ENCODE measurements at regions not wholly inside any gene's neighbourhood (a gene's known extent, or its start where the extent isn't known, plus 50 kb on each side); places are given as distances from the start of the nearest gene placed in this dataset.

GRCh38 chr9:106449336-106449927 is 413.5 kb upstream of the ZNF462 start:
- DNase-seq (ENCODE audit: low spot score) = no peak
- Histone ChIP-seq H3K27ac (ENCODE audit: low read depth, low read length, poor library complexity, severe bottlenecking) (no peak overlapping the region), H3K4me3 (ENCODE audit: low read depth, low read length, poor library complexity, severe bottlenecking) (no peak overlapping the region), H4K20me1 (ENCODE audit: insufficient read depth, low read length) (no peaks in the 10 kb centered on the region), H3K4me2 (ENCODE audit: low read length) (no peak overlapping the region), H3K9me2 (ENCODE audit: insufficient read depth, low read length) (no peaks in the 10 kb centered on the region), H3K4me1 (ENCODE audit: insufficient read depth, low read length, poor library complexity, severe bottlenecking) (no peaks in the 10 kb centered on the region), H2AFZ (ENCODE audit: low read length) (no peak overlapping the region), H3K36me3 (ENCODE audit: insufficient read depth, low read length) (no peaks in the 10 kb centered on the region), H3K79me2 (ENCODE audit: insufficient read depth, low read depth, low read length) (no peaks in the 10 kb centered on the region), H3K9me3 (ENCODE audit: low read length) (no peaks in the 10 kb centered on the region)
- intact Hi-C loops (cut with micrococcal nuclease; ENCODE audit: unreplicated experiment) = no loop called here
- CTCF ChIA-PET (ENCODE audit: unreplicated experiment) = no interaction called here
- POLR2A ChIA-PET = interaction anchor here (0.7 to 1.0 kb wide), 2 partner anchors 12 to 472 kb away, joined by 3 read pairs; no protein-coding TSS in a partner anchor
- TF ChIP-seq CTCF (conservative IDR thresholded peaks at IDR 0.05; ENCODE audit: low read length) (no peak), EZH2phosphoT487 (IDR thresholded peaks at IDR 0.05; ENCODE audit: borderline replicate concordance, low read depth, low read length) (no peak)
- no TSS peak for BruUV-seq (replicated peaks)

GRCh38 chr9:106450549-106450948 is 412.4 kb upstream of the ZNF462 start:
- no peak overlapping the region for H3K27ac ChIP-seq (ENCODE audit: low read depth, low read length, poor library complexity, severe bottlenecking)
- TF ChIP-seq CTCF (conservative IDR thresholded peaks at IDR 0.05; ENCODE audit: low read length) = no peak
- no peak for TF ChIP-seq EZH2phosphoT487 (IDR thresholded peaks at IDR 0.05; ENCODE audit: borderline replicate concordance, low read depth, low read length)
- no peaks in the 10 kb centered on the region for H3K79me2 ChIP-seq (ENCODE audit: insufficient read depth, low read depth, low read length)
- no peak for DNase-seq (ENCODE audit: low spot score)
- H3K36me3 ChIP-seq (ENCODE audit: insufficient read depth, low read length) = no peaks in the 10 kb centered on the region
- H4K20me1 ChIP-seq (ENCODE audit: insufficient read depth, low read length) = no peaks in the 10 kb centered on the region
- H3K9me2 ChIP-seq (ENCODE audit: insufficient read depth, low read length) = no peaks in the 10 kb centered on the region
- ChIA-PET CTCF (ENCODE audit: unreplicated experiment) (no interaction called here), POLR2A (interaction anchor here (0.7 kb wide), 1 partner anchor 17 kb away, joined by 3 read pairs; no protein-coding TSS in a partner anchor)
- intact Hi-C loops (cut with micrococcal nuclease; ENCODE audit: unreplicated experiment) = no loop called here
- no peak overlapping the region for H2AFZ ChIP-seq (ENCODE audit: low read length)
- H3K4me1 ChIP-seq (ENCODE audit: insufficient read depth, low read length, poor library complexity, severe bottlenecking) = no peaks in the 10 kb centered on the region
- no TSS peak for BruUV-seq (replicated peaks)
- H3K9me3 ChIP-seq (ENCODE audit: low read length) = no peaks in the 10 kb centered on the region
- no peak overlapping the region for H3K4me2 ChIP-seq (ENCODE audit: low read length)
- H3K4me3 ChIP-seq (ENCODE audit: low read depth, low read length, poor library complexity, severe bottlenecking) = no peak overlapping the region

- no peaks in the 10 kb centered on the region for H3K4me1 ChIP-seq (ENCODE audit: insufficient read depth, low read length, poor library complexity, severe bottlenecking)
- DNase-seq (ENCODE audit: low spot score) = no peak
- no TSS peak for BruUV-seq (replicated peaks)
- H3K9me2 ChIP-seq (ENCODE audit: insufficient read depth, low read length) = no peaks in the 10 kb centered on the region
- H4K20me1 ChIP-seq (ENCODE audit: insufficient read depth, low read length) = no peaks in the 10 kb centered on the region
- no peak overlapping the region for H2AFZ ChIP-seq (ENCODE audit: low read length)
- H3K4me2 ChIP-seq (ENCODE audit: low read length) = no peak overlapping the region
- H3K36me3 ChIP-seq (ENCODE audit: insufficient read depth, low read length) = no peaks in the 10 kb centered on the region
- intact Hi-C loops (cut with micrococcal nuclease; ENCODE audit: unreplicated experiment) = no loop called here
- POLR2A ChIA-PET = interaction anchor here (0.7 kb wide), 1 partner anchor 16 kb away, joined by 3 read pairs; no protein-coding TSS in a partner anchor
- H3K9me3 ChIP-seq (ENCODE audit: low read length) = no peaks in the 10 kb centered on the region
- CTCF ChIA-PET (ENCODE audit: unreplicated experiment) = no interaction called here
- H3K79me2 ChIP-seq (ENCODE audit: insufficient read depth, low read depth, low read length) = no peaks in the 10 kb centered on the region
- no peak overlapping the region for H3K4me3 ChIP-seq (ENCODE audit: low read depth, low read length, poor library complexity, severe bottlenecking)
- H3K27ac ChIP-seq (ENCODE audit: low read depth, low read length, poor library complexity, severe bottlenecking) = no peak overlapping the region
- TF ChIP-seq EZH2phosphoT487 (IDR thresholded peaks at IDR 0.05; ENCODE audit: borderline replicate concordance, low read depth, low read length) (no peak), CTCF (conservative IDR thresholded peaks at IDR 0.05; ENCODE audit: low read length) (no peak)
These were observed 411.7 kb upstream of the ZNF462 start for GRCh38 chr9:106451223-106451622.
